Femur (tissue), 1 donor: ENCODE measurements at regions not wholly inside any gene's neighbourhood (a gene's known extent, or its start where the extent isn't known, plus 50 kb on each side); places are given as distances from the start of the nearest gene placed in this dataset.
A peak's percentile ranks its signal among the peaks of the same experiment; 100 is the strongest.

ENCODE experiments used
- DNase-seq: peaks from one replicate; pipeline ENCODE4 v3.0.0-alpha.2; 2017

GRCh38 chr10:2688958-2689357 lies 378.4 kb upstream of the PFKP start:
- no peak for DNase-seq

- peak; percentile 41 for DNase-seq
These were observed 380.7 kb upstream of the PFKP start for GRCh38 chr10:2686691-2687090.

GRCh38 chr10:2682491-2682890 lies 384.9 kb upstream of the PFKP start:
- no peak for DNase-seq

GRCh38 chr10:2681891-2682290 lies 385.5 kb upstream of the PFKP start:
- DNase-seq = peak; percentile 30

GRCh38 chr10:2680821-2681220 lies 386.5 kb upstream of the PFKP start:
- DNase-seq = peak; percentile 43

- no peak for DNase-seq
These were observed 387.7 kb upstream of the PFKP start for GRCh38 chr10:2679646-2680045.

GRCh38 chr10:2676455-2676854 lies 390.9 kb upstream of the PFKP start:
- DNase-seq = no peak

- DNase-seq = no peak
These were observed 392.9 kb upstream of the PFKP start for GRCh38 chr10:2674451-2674850.

GRCh38 chr10:2670864-2671263 lies 396.5 kb upstream of the PFKP start:
- DNase-seq = no peak

- no peak for DNase-seq
These were observed 401.6 kb upstream of the PFKP start for GRCh38 chr10:2665772-2666171.

- no peak for DNase-seq
These were observed 407.1 kb upstream of the PFKP start for GRCh38 chr10:2660276-2660675.

- DNase-seq = no peak
These were observed 407.6 kb upstream of the PFKP start for GRCh38 chr10:2659660-2660209.

- DNase-seq = no peak
These were observed 408.6 kb upstream of the PFKP start for GRCh38 chr10:2658780-2659179.

GRCh38 chr10:2650328-2650727 lies 417.0 kb upstream of the PFKP start:
- DNase-seq = no peak

GRCh38 chr10:2641028-2641427 lies 426.3 kb upstream of the PFKP start:
- DNase-seq = no peak

GRCh38 chr10:2633630-2634029 lies 433.7 kb upstream of the PFKP start:
- no peak for DNase-seq

GRCh38 chr10:2631557-2632205 lies 435.7 kb upstream of the PFKP start:
- DNase-seq = no peak

- no peak for DNase-seq
These were observed 438.6 kb upstream of the PFKP start for GRCh38 chr10:2628705-2629104.

- no peak for DNase-seq
These were observed 439.4 kb upstream of the PFKP start for GRCh38 chr10:2627969-2628368.

GRCh38 chr10:2625094-2625493 lies 442.3 kb upstream of the PFKP start:
- DNase-seq = no peak

- no peak for DNase-seq
These were observed 443.6 kb upstream of the PFKP start for GRCh38 chr10:2623675-2624274.

- DNase-seq = no peak
These were observed 446.4 kb upstream of the PFKP start for GRCh38 chr10:2620827-2621521.

- DNase-seq = no peak
These were observed 447.4 kb upstream of the PFKP start for GRCh38 chr10:2619916-2620315.

- DNase-seq = peak; percentile 28
These were observed 447.9 kb upstream of the PFKP start for GRCh38 chr10:2619472-2619871.
